ENCODE measurements at regions not wholly inside any gene's neighbourhood (a gene's known extent, or its start where the extent isn't known, plus 50 kb on each side); places are given as distances from the start of the nearest gene placed in this dataset.

GRCh38 chr18:28946471-28946870, 769.5 kb upstream of the CDH2 start:
- Mint-ChIP-seq H3K27ac (no peak overlapping the region), H3K4me1 (no peaks in the 10 kb centered on the region), H3K4me3 (no peak overlapping the region), H3K9me3 (peaks cover 12 to 15% of the 10 kb centered on the region in 2 experiments; a peak in 4 of 5 replicates), H3K27me3 (ENCODE audit: low read depth) (no peaks in the 10 kb centered on the region), H3K36me3 (ENCODE audit: insufficient read depth in 1 of 3, low read depth in 3 of 3) (peaks cover 0 to 16% (median 0%) of the 10 kb centered on the region in 3 experiments; a peak in 4 of 7 replicates)
- Histone ChIP-seq H3K56ac (ENCODE audit: insufficient read length, low read depth, low read length) (no peak overlapping the region), H3K79me1 (ENCODE audit: insufficient read depth, low read depth, low read length, poor library complexity, severe bottlenecking) (no peaks in the 10 kb centered on the region), H4K8ac (replicated peaks; ENCODE audit: insufficient read length, low read depth, low read length) (no peak overlapping the region), H3K9ac (ENCODE audit: extremely low read depth, insufficient read length, low read length) (no peak overlapping the region), H3K18ac (ENCODE audit: insufficient read length, low read depth, low read length) (no peak overlapping the region), H3T11ph (ENCODE audit: low read length) (no peak overlapping the region), H3K27ac (ENCODE audit: insufficient read length, low read depth, low read length) (no peak overlapping the region), H3K4me2 (ENCODE audit: insufficient read depth, insufficient read length, low read length) (no peak overlapping the region), H4K5ac (ENCODE audit: insufficient read length, low read depth, low read length) (no peak overlapping the region), H2BK20ac (ENCODE audit: low read depth, low read length, poor library complexity, severe bottlenecking) (no peak overlapping the region), H2AK5ac (ENCODE audit: insufficient read length, low read length) (no peak overlapping the region), H4K91ac (ENCODE audit: insufficient read length, low read depth, low read length) (no peak overlapping the region), H3K23ac (ENCODE audit: insufficient read length, low read depth, low read length) (no peak overlapping the region), H3K14ac (ENCODE audit: insufficient read depth, low read length) (no peak overlapping the region), H3K27me3 (ENCODE audit: insufficient read depth, low read length) (no peaks in the 10 kb centered on the region), H2BK12ac (ENCODE audit: insufficient read length, low read depth, low read length) (no peak overlapping the region), H2BK120ac (ENCODE audit: low read depth, low read length, poor library complexity, severe bottlenecking) (no peak overlapping the region), H3K23me2 (ENCODE audit: insufficient read length, low read depth, low read length, poor library complexity, severe bottlenecking) (no peaks in the 10 kb centered on the region), H2AFZ (ENCODE audit: low read length) (no peak overlapping the region), H3K9me3 (ENCODE audit: control insufficient read depth, low read depth, low read length) (no peaks in the 10 kb centered on the region), H3K4ac (ENCODE audit: low read depth, low read length) (no peak overlapping the region), H3K79me2 (ENCODE audit: insufficient read depth, low read length) (no peaks in the 10 kb centered on the region), H3K4me1 (ENCODE audit: insufficient read depth, low read length) (no peaks in the 10 kb centered on the region), H2BK5ac (ENCODE audit: insufficient read length, low read length) (no peak overlapping the region), H2BK15ac (ENCODE audit: low read depth, low read length) (no peak overlapping the region), H4K20me1 (ENCODE audit: control insufficient read depth, insufficient read depth, insufficient read length) (no peaks in the 10 kb centered on the region)
- TF ChIP-seq, protein P1, sequence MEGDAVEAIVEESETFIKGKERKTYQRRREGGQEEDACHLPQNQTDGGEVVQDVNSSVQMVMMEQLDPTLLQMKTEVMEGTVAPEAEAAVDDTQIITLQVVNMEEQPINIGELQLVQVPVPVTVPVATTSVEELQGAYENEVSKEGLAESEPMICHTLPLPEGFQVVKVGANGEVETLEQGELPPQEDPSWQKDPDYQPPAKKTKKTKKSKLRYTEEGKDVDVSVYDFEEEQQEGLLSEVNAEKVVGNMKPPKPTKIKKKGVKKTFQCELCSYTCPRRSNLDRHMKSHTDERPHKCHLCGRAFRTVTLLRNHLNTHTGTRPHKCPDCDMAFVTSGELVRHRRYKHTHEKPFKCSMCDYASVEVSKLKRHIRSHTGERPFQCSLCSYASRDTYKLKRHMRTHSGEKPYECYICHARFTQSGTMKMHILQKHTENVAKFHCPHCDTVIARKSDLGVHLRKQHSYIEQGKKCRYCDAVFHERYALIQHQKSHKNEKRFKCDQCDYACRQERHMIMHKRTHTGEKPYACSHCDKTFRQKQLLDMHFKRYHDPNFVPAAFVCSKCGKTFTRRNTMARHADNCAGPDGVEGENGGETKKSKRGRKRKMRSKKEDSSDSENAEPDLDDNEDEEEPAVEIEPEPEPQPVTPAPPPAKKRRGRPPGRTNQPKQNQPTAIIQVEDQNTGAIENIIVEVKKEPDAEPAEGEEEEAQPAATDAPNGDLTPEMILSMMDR (conservative IDR thresholded peaks at IDR 0.05): no peak
- no CpG with 5 or more reads among the region's 1 CpG for WGBS (ENCODE audit: extremely low coverage, insufficient read length, low lambda C conversion rate)
- no peak for DNase-seq
